GM03348 (cell line): ENCODE measurements at regions not wholly inside any gene's neighbourhood (a gene's known extent, or its start where the extent isn't known, plus 50 kb on each side); places are given as distances from the start of the nearest gene placed in this dataset.
A peak's percentile ranks its signal among the peaks of the same experiment; 100 is the strongest.

ENCODE experiments used
- DNase-seq: peaks from one replicate; pipeline ENCODE4 v3.0.0; 2012; ENCODE audit warnings: low spot score

DNA sequence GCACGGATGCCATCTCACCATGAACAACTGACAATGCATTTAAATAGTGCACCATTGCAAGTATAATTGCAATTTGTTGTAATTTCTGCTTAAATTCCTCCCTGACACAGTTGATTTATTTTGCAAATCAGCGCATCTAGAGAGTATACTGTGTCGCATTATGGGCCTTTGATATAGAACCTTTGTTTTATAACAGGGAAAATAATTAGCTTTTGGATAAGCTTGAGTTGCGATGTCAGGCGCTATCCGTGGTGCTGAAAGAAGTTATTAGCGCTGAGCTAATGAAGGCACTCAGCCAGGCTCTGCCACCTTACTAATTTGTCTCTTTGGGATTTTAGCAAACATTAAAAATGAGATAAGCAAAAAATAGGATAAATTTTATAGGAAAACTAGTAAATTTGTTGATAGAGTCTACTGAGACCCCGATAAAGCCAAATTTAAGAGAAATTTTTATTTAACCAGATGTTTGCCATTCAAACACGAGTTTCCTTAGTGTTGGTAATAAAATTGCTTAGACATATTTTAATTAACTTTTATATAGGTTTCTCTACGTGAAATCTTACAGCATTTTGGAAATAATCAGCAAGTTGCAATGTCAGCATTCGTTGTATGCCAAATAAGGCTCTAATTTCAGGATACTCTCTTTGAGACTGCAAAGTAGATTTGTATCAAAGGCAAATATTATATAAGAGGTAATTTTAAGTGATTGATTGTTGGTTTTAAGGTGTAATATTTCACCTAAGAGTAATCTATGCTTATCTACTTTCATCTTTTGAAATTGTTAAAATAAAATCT lies 355.5 kb downstream of the TLR4 start:
- DNase-seq: peak; percentile 2

GRCh38 chr9:118083161-118083560 lies 379.0 kb downstream of the TLR4 start:
- DNase-seq: no peak

DNA sequence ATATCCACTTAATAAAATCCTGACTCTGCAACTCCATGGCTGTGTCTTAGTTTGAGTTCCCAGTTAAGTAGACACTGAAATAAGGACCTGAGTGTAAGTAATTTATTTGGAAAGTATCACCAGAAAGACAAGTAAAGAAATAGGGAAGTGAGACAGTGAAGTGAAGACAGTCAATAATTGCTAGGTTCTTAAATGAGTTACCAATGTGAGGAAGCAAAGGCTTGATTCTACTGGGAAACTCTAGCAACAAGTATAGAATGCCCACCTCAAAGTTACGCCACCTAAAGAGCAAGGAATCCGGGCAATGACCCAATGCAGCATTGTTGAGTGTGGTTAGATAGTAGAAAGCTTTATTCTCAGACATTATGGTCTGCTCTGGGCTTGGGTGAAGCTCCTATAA lies 383.9 kb downstream of the TLR4 start:
- no peak for DNase-seq

GRCh38 chr9:118091226-118091625 lies 387.0 kb downstream of the TLR4 start:
- no peak for DNase-seq

DNA sequence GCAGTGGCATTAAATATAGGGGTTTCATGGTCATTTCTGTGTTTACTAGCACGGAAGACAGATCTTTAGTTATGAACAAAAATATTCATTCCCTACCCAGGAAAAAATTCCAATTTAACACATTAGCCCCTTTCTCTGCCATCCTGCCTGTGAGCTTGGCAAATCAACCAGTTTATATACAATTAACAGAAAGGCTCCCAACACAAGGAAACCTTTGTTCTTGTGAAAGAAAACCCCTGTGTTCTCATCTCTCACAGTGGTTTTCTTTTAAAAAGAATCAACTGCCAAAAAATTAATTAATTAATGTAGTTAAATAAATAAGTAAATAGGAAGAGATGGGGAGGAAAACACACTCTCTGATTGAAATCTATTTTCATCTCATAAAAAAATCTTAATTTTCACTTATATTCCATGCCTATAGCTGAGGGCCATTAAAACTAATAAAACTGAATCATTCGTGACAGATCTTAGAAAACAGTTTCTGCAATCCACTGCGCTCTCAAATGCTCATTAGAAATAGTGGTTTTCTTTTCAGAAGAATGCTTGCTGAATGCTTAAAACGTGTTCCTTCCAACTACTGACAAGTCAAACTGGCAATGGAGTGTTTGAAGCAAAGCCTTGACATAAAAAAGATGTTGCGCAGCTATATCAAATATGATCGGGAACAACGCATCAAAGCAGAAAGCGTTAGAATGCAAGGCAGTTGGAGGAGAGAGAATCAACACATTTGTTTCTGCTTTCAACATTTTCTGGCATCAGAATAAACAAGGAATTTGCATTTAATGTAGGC lies 387.7 kb downstream of the TLR4 start:
- no peak for DNase-seq

DNA sequence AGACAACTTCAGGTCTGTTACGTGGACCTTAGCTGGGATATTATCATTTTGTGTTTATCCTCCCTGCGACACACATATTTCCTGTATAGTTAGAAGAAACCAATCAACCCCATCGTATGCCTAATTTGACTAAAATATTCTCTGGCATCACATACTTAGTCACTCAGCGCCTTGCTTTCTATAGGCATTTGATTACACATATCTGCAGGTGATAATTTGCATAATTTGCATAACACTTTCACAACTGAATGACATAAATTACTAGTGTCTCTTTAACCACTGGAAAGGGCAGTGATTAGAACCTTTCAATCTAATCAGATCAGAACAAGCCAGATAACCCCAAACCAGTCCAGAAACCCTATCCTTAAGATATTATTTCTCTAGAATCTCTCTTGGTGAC lies 390.2 kb downstream of the TLR4 start:
- no peak for DNase-seq

- no peak for DNase-seq
Measured at GRCh38 chr9:118100529-118101419, 396.6 kb downstream of the TLR4 start.

DNA sequence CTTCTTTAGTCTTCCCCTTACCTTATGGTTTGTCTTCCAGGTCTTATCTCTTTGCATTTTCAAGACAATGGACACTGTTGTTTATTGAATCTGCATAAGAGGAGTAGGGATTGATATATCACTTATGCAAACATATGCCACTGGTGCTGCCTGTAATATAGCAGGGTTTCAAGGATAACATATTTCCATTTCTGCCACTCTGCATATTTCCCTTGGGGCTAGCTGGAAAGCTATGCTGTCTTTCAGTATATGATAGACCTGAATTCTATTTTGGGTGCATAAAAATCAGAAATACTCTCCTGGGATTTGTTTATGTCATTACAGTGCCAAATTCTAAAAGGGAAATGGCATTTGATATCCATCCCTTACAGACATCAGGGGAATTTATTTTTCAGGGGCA lies 400.2 kb downstream of the TLR4 start:
- no peak for DNase-seq

GRCh38 chr9:118108971-118109370 lies 404.8 kb downstream of the TLR4 start:
- DNase-seq: no peak

GRCh38 chr9:118109542-118109941 lies 405.3 kb downstream of the TLR4 start:
- DNase-seq: no peak

DNA sequence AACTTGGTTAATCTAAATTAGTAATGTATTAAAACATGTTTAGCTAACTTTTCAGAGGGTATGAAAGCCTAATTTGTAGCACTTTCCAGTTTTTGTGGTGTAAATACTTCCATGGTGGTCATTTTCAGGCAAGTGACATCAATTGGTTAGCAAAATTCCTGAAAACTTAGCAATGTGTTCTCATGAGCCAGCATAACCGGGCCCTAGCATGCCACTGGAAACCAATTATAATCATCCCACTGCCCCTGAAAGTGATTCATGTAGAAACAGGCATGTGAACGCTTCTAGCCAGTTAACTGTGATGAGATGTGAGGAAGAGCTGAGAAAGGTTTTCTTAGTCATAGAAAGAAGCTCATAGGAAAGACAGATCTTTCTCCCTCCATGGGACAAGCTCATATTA lies 417.2 kb downstream of the TLR4 start:
- DNase-seq: no peak

DNA sequence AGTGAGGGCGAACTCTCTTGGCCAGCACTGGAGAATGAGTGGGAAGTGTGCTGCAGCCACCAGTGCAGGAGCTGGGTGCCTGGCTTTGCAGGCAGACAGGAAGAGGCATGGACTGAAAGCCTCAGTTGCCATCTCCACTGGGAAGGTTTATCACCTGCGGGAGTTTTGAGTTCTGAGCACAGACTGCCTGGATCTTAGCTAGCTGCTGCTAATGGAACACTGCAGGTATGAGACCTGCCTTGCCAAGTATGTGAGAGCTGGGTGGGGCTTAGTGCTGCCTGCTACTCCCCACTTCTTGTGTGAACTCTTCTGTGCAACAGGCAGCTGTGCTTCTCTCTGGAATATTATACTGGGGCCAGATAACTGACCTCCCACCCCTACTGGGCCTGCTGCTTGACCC lies 424.1 kb downstream of the TLR4 start:
- no peak for DNase-seq

DNA sequence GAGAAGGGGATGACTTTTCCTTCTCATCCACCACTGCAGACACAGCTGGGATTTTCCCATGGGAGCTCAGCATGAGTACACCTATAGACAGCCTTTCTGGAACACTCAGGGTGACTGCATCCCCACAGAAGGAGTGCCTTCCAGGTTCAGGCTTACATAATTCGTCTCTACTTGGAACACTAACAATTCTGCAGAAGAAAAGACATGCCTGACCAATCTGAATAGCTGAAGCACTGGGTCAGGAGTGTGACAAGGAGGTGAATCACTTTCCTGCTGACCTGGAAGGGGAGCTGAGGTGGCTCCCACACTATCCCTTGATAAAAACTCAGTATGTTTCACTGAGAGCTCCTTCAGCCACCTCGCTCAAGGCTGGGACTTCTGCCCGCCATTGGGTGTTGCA lies 425.3 kb downstream of the TLR4 start:
- DNase-seq: no peak

GRCh38 chr9:118148990-118149389 lies 444.8 kb downstream of the TLR4 start:
- DNase-seq: no peak

GRCh38 chr9:118156846-118157245 lies 452.6 kb downstream of the TLR4 start:
- DNase-seq: no peak

- DNase-seq: no peak
Measured at GRCh38 chr9:118162716-118163115, 458.5 kb downstream of the TLR4 start.

- no peak for DNase-seq
Measured at GRCh38 chr9:118163751-118164150, 459.5 kb downstream of the TLR4 start.

DNA sequence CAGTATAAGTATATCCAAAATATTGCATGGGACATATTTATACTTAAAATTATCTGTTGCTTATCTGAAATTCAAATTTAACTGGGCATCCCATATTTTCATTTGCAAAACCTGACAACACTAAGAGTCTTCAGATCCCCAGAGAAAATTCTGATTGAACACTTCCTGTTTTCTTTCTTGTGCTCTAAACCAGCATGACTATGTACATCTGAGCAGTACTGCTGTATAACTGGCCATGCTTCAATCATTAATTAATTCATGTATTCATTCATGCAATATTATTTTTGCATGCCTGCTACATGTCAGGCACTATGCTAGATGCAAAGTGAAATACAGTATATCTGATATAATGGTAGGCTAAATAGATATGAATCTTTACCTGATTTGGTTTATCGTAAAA lies 461.2 kb downstream of the TLR4 start:
- no peak for DNase-seq

DNA sequence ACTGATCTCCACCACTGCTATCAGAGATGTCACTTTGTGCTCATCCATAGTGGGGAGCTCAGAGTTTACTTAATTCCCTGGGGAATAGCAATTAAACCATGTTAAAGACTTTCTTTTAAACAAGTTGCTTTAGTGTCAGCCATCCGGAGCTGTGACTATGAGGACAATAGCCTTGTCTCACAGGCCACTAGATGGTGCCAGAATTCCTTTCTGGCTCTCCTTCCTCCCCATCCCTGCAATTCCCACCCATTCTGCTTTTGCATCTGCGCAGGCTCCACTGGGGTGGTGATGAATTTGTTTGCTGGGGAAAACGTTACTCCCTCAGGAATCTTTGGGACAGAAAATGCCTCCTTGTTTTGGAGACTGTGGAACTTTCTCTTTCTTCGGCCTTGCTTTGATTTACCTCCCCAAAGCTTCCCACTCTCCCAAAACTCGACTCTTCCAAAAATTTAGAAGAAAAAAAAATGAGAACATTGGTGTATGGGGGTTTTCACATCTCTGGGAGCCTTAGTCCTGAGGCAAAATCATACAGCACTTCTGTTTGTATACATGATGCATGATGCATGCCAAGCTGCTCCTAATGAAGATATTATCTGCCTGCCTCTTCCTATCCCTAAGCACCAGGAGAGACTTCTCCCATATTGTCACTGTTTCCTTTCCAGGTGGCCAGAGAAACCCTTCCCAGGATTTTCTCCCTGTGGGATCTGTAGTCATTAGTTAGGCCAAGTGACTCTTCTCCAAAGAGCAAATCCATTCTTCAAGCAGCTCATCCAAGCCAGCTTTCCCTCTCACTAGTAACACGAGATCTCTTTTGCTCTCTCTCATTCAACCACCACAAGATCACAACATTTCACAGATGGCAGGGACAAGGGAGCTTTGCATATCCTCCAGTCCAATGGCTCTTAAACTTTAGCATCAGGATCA lies 466.1 kb downstream of the TLR4 start:
- peak; percentile 68 for DNase-seq

- no peak for DNase-seq
Measured at GRCh38 chr9:118177241-118177640, 473.0 kb downstream of the TLR4 start.

- no peak for DNase-seq
Measured at GRCh38 chr9:118183576-118183975, 479.4 kb downstream of the TLR4 start.
